ENCODE measurements at regions not wholly inside any gene's neighbourhood (a gene's known extent, or its start where the extent isn't known, plus 50 kb on each side); places are given as distances from the start of the nearest gene placed in this dataset.

DNA sequence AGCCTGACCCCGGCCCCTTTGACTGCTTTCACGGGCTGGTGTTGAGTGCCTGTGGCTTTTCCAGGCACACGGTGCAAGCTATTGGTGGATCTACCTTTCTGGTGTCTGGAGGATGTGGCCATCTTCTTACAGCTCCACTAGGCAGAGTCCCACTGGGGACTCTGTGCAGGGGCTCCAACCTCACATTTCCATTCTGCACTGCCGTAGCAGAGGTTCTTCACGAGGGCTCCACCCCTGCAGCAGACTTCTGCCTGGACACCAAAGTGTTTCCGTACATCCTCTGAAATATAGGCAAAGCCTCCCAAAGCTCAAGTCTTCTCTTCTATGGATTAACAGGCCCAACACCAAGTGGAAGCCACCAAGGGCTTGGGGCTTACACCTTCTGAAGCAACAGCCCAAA lies 691.5 kb upstream of the POU3F2 start:
- TF ChIP-seq CTCF (IDR thresholded peaks at IDR 0.05; ENCODE audit: insufficient read depth, low read length): no peak
- no peak for TF ChIP-seq POLR2AphosphoS5 (IDR thresholded peaks at IDR 0.05; ENCODE audit: low read depth)

Measured in HL-60 (cell line).